A673 (cell line): ENCODE measurements at regions not wholly inside any gene's neighbourhood (a gene's known extent, or its start where the extent isn't known, plus 50 kb on each side); places are given as distances from the start of the nearest gene placed in this dataset.

Experiments used
- BruUV-seq: library from RNA; stranded (reverse); fragments of 400-500 nt; replicated peaks from 2 replicates; lab custom pipeline; 2021; lab: Mats Ljungman, UMichigan
- CTCF ChIA-PET: fragments of 300-600 bp; sonication (Branson Sonifier 250); formaldehyde crosslinking; loops from one replicate; lab custom pipeline; 2022; ENCODE audit warnings: antibody characterized with exemption; lab: Charles Lee
- POLR2A ChIA-PET: fragments of 300-600 bp; sonication (Branson Sonifier 250); formaldehyde crosslinking; loops from one replicate; lab custom pipeline; 2022; ENCODE audit warnings: antibody characterized with exemption; ENCODE audit not compliant: low non-redundant PET; lab: Charles Lee
- DNase-seq: peaks from one replicate; pipeline ENCODE4 v3.0.0-alpha.2; 2015; ENCODE audit warnings: low spot score
- H3K27ac ChIP-seq: fragments of 200-600 bp; sonication (generic); 2 replicates; pipeline ENCODE4 v1.5.1; 2016; ENCODE audit warnings: mixed run types, low read depth, mild to moderate bottlenecking, mixed read lengths, antibody characterized with exemption, low read length; ENCODE audit not compliant: poor library complexity, severe bottlenecking
- H3K27me3 ChIP-seq: fragments of 200-600 bp; sonication (generic); replicated peaks from 2 replicates; pipeline ENCODE4 v1.6.1; 2017; ENCODE audit warnings: mixed run types, low read depth, mild to moderate bottlenecking, mixed read lengths, antibody characterized with exemption, low read length; ENCODE audit not compliant: insufficient read depth, poor library complexity
- H3K36me3 ChIP-seq: fragments of 200-600 bp; sonication (generic); 2 replicates; pipeline ENCODE4 v1.6.1; 2016; ENCODE audit warnings: mixed run types, mild to moderate bottlenecking, mixed read lengths, antibody characterized with exemption, low read length; ENCODE audit not compliant: insufficient read depth, poor library complexity, severe bottlenecking
- H3K4me1 ChIP-seq: fragments of 200-600 bp; sonication (generic); 2 replicates; pipeline ENCODE4 v1.6.1; 2017; ENCODE audit warnings: mixed run types, mild to moderate bottlenecking, mixed read lengths, antibody characterized with exemption, low read length; ENCODE audit not compliant: insufficient read depth, poor library complexity, severe bottlenecking
- H3K4me3 ChIP-seq: fragments of 200-600 bp; sonication (generic); 2 replicates; pipeline ENCODE4 v1.5.1; 2016; ENCODE audit warnings: low read depth, mixed run types, mild to moderate bottlenecking, mixed read lengths, low read length; ENCODE audit not compliant: poor library complexity, severe bottlenecking
- H3K9me3 ChIP-seq: fragments of 200-600 bp; sonication (generic); 2 replicates; pipeline ENCODE4 v1.6.1; 2016; ENCODE audit warnings: mixed run types, low read depth, mild to moderate bottlenecking, mixed read lengths, antibody characterized with exemption, low read length; ENCODE audit not compliant: poor library complexity, severe bottlenecking
- EZH2 ChIP-seq: fragments of 200-600 bp; sonication (generic); IDR thresholded peaks from 2 replicates; pipeline ENCODE4 v1.6.1; 2017; ENCODE audit warnings: borderline replicate concordance, low read depth, mild to moderate bottlenecking, mixed read lengths, antibody characterized with exemption, low read length; ENCODE audit not compliant: poor library complexity, severe bottlenecking
- intact Hi-C: fragments of 100-400 bp; cut with micrococcal nuclease; formaldehyde crosslinking; loops from one replicate; pipeline ENCODE4 v1.10.0; 2022; ENCODE audit not compliant: unreplicated experiment
- TF ChIP-seq, protein P1 (sequence below): fragments of 300-800, 200-600 bp; sonication (generic); conservative IDR thresholded peaks from 2 replicates; pipeline ENCODE4 v1.5.1; 2017; ENCODE audit warnings: low read depth, mild to moderate bottlenecking, antibody characterized with exemption, low read length, moderate library complexity, mixed read lengths

DNA sequence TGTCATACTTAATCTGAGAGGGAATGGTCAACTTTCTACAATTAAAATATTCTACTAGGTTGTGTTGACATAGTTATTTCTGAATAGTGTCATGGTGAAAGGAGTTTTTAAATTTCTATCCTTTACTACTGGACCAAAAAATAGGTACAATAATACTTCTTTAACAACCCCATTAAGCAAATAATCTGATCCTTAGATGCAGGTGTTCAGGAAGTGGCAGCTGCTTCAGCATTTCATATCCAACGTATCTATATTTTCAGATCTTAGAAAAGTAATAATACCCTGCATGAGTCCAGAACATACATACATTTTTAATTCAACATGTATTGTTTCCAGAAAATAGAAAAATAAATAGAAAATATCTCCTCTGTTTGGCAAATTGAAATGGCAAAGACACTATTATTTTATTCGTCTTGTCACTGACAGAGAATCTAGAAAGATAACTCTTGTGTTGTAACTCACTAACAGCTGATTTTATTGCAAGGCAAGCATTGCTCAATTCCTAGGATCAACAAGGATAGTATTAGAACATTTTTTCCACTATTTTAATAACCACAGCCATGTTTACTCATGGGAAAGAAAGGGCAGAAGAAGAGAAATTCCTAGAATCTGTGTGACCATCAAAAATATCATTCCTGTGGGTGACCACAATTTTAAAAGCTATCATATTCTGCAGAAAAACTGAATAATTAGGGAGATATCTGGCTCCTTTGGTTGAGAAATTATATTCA lies 159.3 kb upstream of the CNTNAP2 start:
- ChIA-PET CTCF (no interaction called here), POLR2A (no interaction called here)
- intact Hi-C loops, result no loop called here
- DNase-seq, result no peak
- no peak overlapping the region for H3K4me3 ChIP-seq
- H3K4me1 ChIP-seq, result no peaks in the 10 kb centered on the region
- no peaks in the 10 kb centered on the region for H3K36me3 ChIP-seq
- H3K9me3 ChIP-seq, result no peaks in the 10 kb centered on the region
- TF ChIP-seq EZH2, result no peak
- TF ChIP-seq, protein P1, sequence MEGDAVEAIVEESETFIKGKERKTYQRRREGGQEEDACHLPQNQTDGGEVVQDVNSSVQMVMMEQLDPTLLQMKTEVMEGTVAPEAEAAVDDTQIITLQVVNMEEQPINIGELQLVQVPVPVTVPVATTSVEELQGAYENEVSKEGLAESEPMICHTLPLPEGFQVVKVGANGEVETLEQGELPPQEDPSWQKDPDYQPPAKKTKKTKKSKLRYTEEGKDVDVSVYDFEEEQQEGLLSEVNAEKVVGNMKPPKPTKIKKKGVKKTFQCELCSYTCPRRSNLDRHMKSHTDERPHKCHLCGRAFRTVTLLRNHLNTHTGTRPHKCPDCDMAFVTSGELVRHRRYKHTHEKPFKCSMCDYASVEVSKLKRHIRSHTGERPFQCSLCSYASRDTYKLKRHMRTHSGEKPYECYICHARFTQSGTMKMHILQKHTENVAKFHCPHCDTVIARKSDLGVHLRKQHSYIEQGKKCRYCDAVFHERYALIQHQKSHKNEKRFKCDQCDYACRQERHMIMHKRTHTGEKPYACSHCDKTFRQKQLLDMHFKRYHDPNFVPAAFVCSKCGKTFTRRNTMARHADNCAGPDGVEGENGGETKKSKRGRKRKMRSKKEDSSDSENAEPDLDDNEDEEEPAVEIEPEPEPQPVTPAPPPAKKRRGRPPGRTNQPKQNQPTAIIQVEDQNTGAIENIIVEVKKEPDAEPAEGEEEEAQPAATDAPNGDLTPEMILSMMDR, result no peak
- no TSS peak for BruUV-seq
- H3K27ac ChIP-seq, result no peak overlapping the region
- H3K27me3 ChIP-seq, result no peaks in the 10 kb centered on the region

DNA sequence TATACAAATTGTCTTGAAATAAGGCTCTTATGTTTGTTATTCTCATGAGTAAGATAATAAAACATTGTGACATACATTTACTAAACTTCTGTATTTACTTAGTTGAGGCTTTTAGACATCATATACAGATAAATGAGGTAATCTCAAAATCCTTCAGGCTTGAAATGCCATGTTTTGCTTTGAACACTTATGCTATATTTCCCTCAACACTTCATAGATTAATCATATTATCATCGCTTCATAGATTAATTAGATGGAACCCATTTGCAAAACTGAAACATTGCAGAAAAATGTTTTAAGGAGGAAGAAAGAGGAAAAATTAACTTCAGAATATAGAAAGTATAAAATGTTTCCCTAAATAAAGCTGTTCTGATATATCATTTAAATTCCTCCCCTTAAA lies 165.0 kb upstream of the CNTNAP2 start:
- POLR2A ChIA-PET, result no interaction called here
- intact Hi-C loops, result no loop called here
- peaks cover 4% of the 10 kb centered on the region for H3K9me3 ChIP-seq
- no peak for DNase-seq
- BruUV-seq, result no TSS peak
- H3K27me3 ChIP-seq, result no peaks in the 10 kb centered on the region
- no peaks in the 10 kb centered on the region for H3K36me3 ChIP-seq
- TF ChIP-seq, protein P1, result no peak
- no peak for TF ChIP-seq EZH2
- no peaks in the 10 kb centered on the region for H3K4me1 ChIP-seq
- CTCF ChIA-PET, result no interaction called here
- no peak overlapping the region for H3K4me3 ChIP-seq
- no peak overlapping the region for H3K27ac ChIP-seq

DNA sequence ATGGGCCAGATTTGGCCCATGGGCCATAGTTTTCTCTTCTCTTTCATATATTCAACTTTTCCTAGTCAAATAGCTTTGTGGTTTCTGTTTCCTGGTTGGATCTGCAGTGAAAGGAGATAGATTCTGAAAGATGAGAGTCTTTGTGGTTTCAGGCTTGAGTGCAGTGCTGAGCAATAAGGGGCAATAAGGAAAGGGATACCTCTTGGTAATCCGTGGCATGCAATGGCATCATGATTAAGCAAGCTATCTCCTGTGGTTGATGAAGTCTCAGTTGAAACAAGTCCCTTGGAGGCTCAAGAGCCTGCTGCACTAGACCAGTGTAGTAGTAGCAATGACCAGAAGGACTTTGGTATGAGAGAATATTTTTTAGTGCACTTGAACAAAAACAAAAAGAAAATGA lies 187.7 kb upstream of the CNTNAP2 start:
- CTCF ChIA-PET, result no interaction called here
- H3K9me3 ChIP-seq, result no peaks in the 10 kb centered on the region
- H3K27me3 ChIP-seq, result no peaks in the 10 kb centered on the region
- POLR2A ChIA-PET, result no interaction called here
- no peaks in the 10 kb centered on the region for H3K36me3 ChIP-seq
- no peak overlapping the region for H3K4me3 ChIP-seq
- no peaks in the 10 kb centered on the region for H3K4me1 ChIP-seq
- no peak for DNase-seq
- H3K27ac ChIP-seq, result no peak overlapping the region
- TF ChIP-seq EZH2, result no peak
- TF ChIP-seq, protein P1, result no peak
- no TSS peak for BruUV-seq
- intact Hi-C loops, result no loop called here
